HEK293T (cell line): ENCODE measurements at regions not wholly inside any gene's neighbourhood (a gene's known extent, or its start where the extent isn't known, plus 50 kb on each side); places are given as distances from the start of the nearest gene placed in this dataset.

ENCODE experiments used
- CTCF ChIA-PET: fragments of 350-600 bp; formaldehyde crosslinking; extraction: SDS; loops from one replicate; lab custom pipeline; 2021; ENCODE audit warnings: antibody characterized with exemption, inconsistent platforms; lab: Yijun Ruan, JAX
- POLR2A ChIA-PET: fragments of 350-600 bp; formaldehyde crosslinking; extraction: SDS; loops from one replicate; lab custom pipeline; 2020; ENCODE audit warnings: antibody characterized with exemption, inconsistent platforms; lab: Yijun Ruan, JAX
- DNase-seq: peaks from one replicate; pipeline ENCODE4 v3.0.0; 2012; ENCODE audit warnings: mixed read lengths; ENCODE audit errors: extremely low spot score
- ARNT ChIP-seq: fragments of 450-650 bp; IDR thresholded peaks from 2 replicates; pipeline ENCODE4 v1.6.1; 2017; ENCODE audit warnings: mild to moderate bottlenecking
- BHLHE40 ChIP-seq: fragments of 450-650 bp; IDR thresholded peaks from 2 replicates; pipeline ENCODE4 v1.6.1; 2016; ENCODE audit warnings: mild to moderate bottlenecking, moderate library complexity, borderline replicate concordance
- CTBP1 ChIP-seq: fragments of 450-650 bp; IDR thresholded peaks from 2 replicates; pipeline ENCODE4 v1.6.1; 2016; ENCODE audit warnings: borderline replicate concordance
- ELF4 ChIP-seq: fragments of 450-650 bp; IDR thresholded peaks from 2 replicates; pipeline ENCODE4 v1.6.1; 2017; ENCODE audit warnings: antibody characterized with exemption
- FOXA1 ChIP-seq: fragments of 450-650 bp; IDR thresholded peaks from 2 replicates; pipeline ENCODE4 v1.6.1; 2016; ENCODE audit warnings: mild to moderate bottlenecking
- FOXK2 ChIP-seq: fragments of 450-650 bp; IDR thresholded peaks from 2 replicates; pipeline ENCODE4 v1.6.1; 2016; ENCODE audit warnings: mild to moderate bottlenecking
- FOXM1 ChIP-seq: fragments of 450-650 bp; IDR thresholded peaks from 2 replicates; pipeline ENCODE4 v1.6.1; 2017; ENCODE audit warnings: mild to moderate bottlenecking, borderline replicate concordance
- HDGF ChIP-seq: fragments of 450-650 bp; IDR thresholded peaks from 2 replicates; pipeline ENCODE4 v1.6.1; 2017; ENCODE audit warnings: antibody characterized with exemption, borderline replicate concordance
- L3MBTL2 ChIP-seq: fragments of 450-650 bp; conservative IDR thresholded peaks from 2 replicates; pipeline ENCODE4 v1.6.1; 2016; ENCODE audit warnings: mild to moderate bottlenecking
- LEF1 ChIP-seq: fragments of 450-650 bp; IDR thresholded peaks from 2 replicates; pipeline ENCODE4 v1.6.1; 2017; ENCODE audit warnings: mild to moderate bottlenecking, borderline replicate concordance
- NFRKB ChIP-seq: fragments of 450-650 bp; IDR thresholded peaks from 2 replicates; pipeline ENCODE4 v1.6.1; 2016; ENCODE audit warnings: mild to moderate bottlenecking, moderate library complexity
- PKNOX1 ChIP-seq: fragments of 450-650 bp; IDR thresholded peaks from 2 replicates; pipeline ENCODE4 v1.6.1; 2016
- SP1 ChIP-seq: fragments of 450-650 bp; IDR thresholded peaks from 2 replicates; pipeline ENCODE4 v1.6.1; 2017
- SUZ12 ChIP-seq: fragments of 450-650 bp; IDR thresholded peaks from 2 replicates; pipeline ENCODE4 v1.6.1; 2016; ENCODE audit warnings: mild to moderate bottlenecking
- TARDBP ChIP-seq: fragments of 450-650 bp; IDR thresholded peaks from 2 replicates; pipeline ENCODE4 v1.6.1; 2016
- ZNF384 ChIP-seq: fragments of 450-650 bp; IDR thresholded peaks from 2 replicates; pipeline ENCODE4 v1.6.1; 2016

GRCh38 chr9:2243666-2244555, 228.8 kb downstream of the SMARCA2 start:
- ChIA-PET POLR2A (no interaction called here), CTCF (no interaction called here)
- TF ChIP-seq SP1 (no peak), BHLHE40 (no peak), ELF4 (no peak), SUZ12 (no peak), FOXM1 (no peak), HDGF (no peak), PKNOX1 (no peak), NFRKB (no peak), FOXK2 (no peak), L3MBTL2 (no peak)
- DNase-seq, result no peak

- no peak for DNase-seq
- ChIA-PET POLR2A (no interaction called here), CTCF (no interaction called here)
- no peak for TF ChIP-seq ELF4
Observed at GRCh38 chr9:2247340-2247739, 232.2 kb downstream of the SMARCA2 start.

- ChIA-PET POLR2A (no interaction called here), CTCF (no interaction called here)
- DNase-seq, result no peak
- TF ChIP-seq ARNT, result no peak
Observed at GRCh38 chr9:2248768-2249265, 233.7 kb downstream of the SMARCA2 start.

- DNase-seq, result no peak
- ChIA-PET CTCF (no interaction called here), POLR2A (no interaction called here)
- no peak for TF ChIP-seq FOXA1
- no peak for TF ChIP-seq NFRKB
- no peak for TF ChIP-seq ZNF384
- no peak for TF ChIP-seq LEF1
- no peak for TF ChIP-seq ARNT
- TF ChIP-seq L3MBTL2, result no peak
- TF ChIP-seq ELF4, result no peak
- no peak for TF ChIP-seq SUZ12
- TF ChIP-seq TARDBP, result no peak
- TF ChIP-seq BHLHE40, result no peak
- no peak for TF ChIP-seq SP1
- no peak for TF ChIP-seq FOXK2
- TF ChIP-seq HDGF, result no peak
- TF ChIP-seq FOXM1, result no peak
- no peak for TF ChIP-seq CTBP1
- no peak for TF ChIP-seq PKNOX1
Observed at GRCh38 chr9:2253636-2254580, 238.8 kb downstream of the SMARCA2 start.

- TF ChIP-seq NFRKB (no peak), FOXM1 (no peak), FOXA1 (no peak), ZNF384 (no peak), LEF1 (no peak), ELF4 (no peak), HDGF (no peak), CTBP1 (no peak)
- ChIA-PET POLR2A (no interaction called here), CTCF (no interaction called here)
- DNase-seq, result no peak
Observed at GRCh38 chr9:2255128-2255527, 240.0 kb downstream of the SMARCA2 start.

- DNase-seq, result no peak
Observed at GRCh38 chr9:2257248-2257929, 242.2 kb downstream of the SMARCA2 start.

More at GRCh38 chr9:2257248-2257929, 242.2 kb downstream of the SMARCA2 start:
- no peak for TF ChIP-seq ZNF384
- no peak for TF ChIP-seq NFRKB
- no peak for TF ChIP-seq ARNT
- TF ChIP-seq TARDBP, result no peak
- no peak for TF ChIP-seq LEF1
- no peak for TF ChIP-seq SUZ12
- no peak for TF ChIP-seq HDGF
- TF ChIP-seq FOXK2, result no peak
- no peak for TF ChIP-seq ELF4
- no peak for TF ChIP-seq BHLHE40
- TF ChIP-seq CTBP1, result no peak
- TF ChIP-seq L3MBTL2, result no peak
- ChIA-PET CTCF (no interaction called here), POLR2A (no interaction called here)
